Coronary artery (tissue), 2 donors: ENCODE measurements at regions not wholly inside any gene's neighbourhood (a gene's known extent, or its start where the extent isn't known, plus 50 kb on each side); places are given as distances from the start of the nearest gene placed in this dataset.

Source experiments
- DNase-seq: peaks from one replicate; pipeline ENCODE4 v3.0.0-alpha.2; 2017; ENCODE audit warnings: low spot score
- H3K27ac ChIP-seq, 2 donors: fragments of 200-600 bp; sonication (generic); one replicate each; pipeline ENCODE4 v1.5.1; 2016 to 2019
- H3K4me3 ChIP-seq: fragments of 200-600 bp; sonication (generic); 2 replicates; pipeline ENCODE4 v1.5.1; 2016; ENCODE audit warnings: mild to moderate bottlenecking, moderate library complexity
- TF ChIP-seq, protein P1 (sequence below): fragments of 200-600 bp; sonication (generic); IDR thresholded peaks from one replicate; pipeline ENCODE4 v1.5.1; 2019; ENCODE audit warnings: antibody characterized with exemption

DNA sequence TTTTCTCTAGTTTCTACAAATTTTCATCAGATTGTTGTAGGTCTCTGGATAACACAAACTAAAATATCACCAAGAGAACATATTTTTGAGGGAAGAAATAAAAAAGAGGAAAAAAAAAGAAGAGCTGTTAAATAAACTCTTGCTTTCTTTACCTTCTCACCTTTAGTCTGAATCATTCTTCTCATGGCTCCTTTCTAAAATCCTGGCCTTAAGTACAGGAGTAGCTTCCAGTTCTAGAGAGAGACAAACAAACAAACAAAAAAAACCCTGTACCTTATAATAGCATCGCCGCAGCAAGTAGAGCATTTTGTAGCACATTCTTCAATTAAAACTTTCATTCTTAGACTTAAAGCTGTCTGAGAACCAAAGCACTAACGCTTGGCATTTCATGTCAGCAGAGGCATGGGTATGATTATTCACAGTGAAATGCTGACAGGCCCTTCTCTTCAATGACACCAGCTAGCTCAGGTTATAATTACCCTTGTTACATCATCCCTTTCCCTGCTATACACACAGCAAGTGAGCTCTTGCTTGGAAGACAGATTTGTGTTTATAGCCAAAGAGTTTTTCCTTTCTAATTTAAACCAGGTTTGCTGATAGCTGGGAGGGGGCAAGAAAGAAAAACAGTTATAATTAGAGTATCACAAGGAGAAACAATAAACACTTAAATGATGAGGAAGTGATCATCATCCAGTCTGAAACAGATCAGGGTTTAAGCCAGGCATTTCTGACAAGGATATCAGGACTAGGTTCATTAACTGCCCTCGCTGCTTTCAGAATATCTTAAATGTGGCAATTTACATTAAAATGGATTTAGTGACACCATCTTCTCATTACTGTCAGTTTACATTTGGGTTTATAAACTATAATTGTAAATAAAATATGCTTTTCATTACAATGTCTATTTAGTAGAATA, 510.9 kb upstream of the ZNF608 start:
- TF ChIP-seq, protein P1, sequence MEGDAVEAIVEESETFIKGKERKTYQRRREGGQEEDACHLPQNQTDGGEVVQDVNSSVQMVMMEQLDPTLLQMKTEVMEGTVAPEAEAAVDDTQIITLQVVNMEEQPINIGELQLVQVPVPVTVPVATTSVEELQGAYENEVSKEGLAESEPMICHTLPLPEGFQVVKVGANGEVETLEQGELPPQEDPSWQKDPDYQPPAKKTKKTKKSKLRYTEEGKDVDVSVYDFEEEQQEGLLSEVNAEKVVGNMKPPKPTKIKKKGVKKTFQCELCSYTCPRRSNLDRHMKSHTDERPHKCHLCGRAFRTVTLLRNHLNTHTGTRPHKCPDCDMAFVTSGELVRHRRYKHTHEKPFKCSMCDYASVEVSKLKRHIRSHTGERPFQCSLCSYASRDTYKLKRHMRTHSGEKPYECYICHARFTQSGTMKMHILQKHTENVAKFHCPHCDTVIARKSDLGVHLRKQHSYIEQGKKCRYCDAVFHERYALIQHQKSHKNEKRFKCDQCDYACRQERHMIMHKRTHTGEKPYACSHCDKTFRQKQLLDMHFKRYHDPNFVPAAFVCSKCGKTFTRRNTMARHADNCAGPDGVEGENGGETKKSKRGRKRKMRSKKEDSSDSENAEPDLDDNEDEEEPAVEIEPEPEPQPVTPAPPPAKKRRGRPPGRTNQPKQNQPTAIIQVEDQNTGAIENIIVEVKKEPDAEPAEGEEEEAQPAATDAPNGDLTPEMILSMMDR: no peak
- DNase-seq: no peak
- H3K4me3 ChIP-seq: no peak overlapping the region
- no peak overlapping the region for H3K27ac ChIP-seq

DNA sequence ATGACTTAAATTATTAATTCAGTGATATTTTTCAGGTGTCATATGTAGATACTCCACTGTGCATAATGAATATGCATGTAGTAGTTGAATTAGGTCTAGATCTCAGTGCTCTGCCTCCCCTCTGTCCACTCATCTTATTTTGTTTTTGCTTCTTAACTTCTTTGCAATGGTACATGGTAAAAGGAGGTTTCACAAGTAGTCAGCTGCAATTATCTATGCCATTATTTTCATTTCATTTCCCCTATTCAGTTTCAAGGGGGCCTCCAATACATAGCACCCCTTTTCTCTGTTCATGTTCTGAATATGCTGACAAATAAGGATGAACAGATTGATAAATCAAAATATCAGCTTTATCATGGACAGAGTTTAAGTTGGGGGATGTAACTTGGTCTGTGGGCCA, 511.6 kb upstream of the ZNF608 start:
- no peak overlapping the region for H3K4me3 ChIP-seq
- no peak for DNase-seq
- TF ChIP-seq, protein P1: no peak
- H3K27ac ChIP-seq: no peak overlapping the region

DNA sequence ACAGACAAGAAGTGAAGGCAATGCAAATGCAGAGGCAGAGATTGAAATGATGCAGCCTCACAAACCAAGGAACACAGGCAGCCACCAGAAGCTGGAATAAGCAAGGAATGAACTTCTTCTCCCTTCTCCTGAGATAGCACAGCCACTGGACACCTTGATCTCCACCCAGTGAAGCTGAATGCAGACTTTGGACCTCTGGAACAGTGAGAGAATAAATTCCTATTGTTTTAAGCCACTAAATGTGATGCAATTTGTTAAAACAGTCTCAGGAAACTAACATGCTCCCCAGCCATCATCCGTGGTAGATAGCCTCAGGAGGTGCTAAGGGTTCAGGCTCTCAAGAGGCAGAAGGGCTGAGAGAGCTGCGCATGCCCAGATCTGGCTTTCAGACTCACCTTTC, 512.2 kb upstream of the ZNF608 start:
- TF ChIP-seq, protein P1: no peak
- no peak overlapping the region for H3K27ac ChIP-seq
- H3K4me3 ChIP-seq: no peak overlapping the region
- no peak for DNase-seq

DNA sequence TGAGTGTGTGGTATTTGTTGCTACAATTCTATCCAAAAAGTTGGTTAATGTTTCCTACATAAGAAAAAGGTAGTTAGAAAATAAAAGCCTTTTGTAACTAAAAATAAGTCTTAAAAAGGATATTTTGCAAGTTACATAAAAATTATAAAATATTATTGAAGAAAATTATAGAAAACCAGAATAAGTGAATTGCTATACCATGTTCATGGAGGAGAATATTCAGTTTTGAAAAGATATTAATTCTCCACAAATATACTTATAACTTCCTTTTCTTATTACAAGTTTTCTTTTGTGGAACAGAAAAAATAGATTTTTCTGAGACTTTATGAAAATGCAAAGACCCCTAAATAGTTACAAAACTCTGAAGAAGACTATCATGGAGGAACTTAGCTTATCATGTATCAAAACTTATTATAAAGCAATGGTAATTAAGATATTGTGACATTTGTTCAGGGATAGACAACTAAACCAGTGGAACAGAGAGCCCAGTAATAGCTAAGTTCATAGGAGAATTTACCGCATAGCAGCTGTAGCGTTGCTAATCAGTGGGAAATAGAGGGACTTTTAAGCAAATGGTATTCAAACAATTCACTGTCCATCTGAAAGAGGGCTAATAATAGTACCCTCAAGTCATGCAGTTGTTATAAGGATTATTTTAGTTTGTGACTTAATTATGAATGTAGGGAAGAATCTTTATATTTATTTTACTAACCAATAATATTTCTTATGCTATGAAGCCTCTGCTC, 515.2 kb upstream of the ZNF608 start:
- H3K4me3 ChIP-seq: no peak overlapping the region
- DNase-seq: no peak
- no peak overlapping the region for H3K27ac ChIP-seq
- TF ChIP-seq, protein P1: no peak

DNA sequence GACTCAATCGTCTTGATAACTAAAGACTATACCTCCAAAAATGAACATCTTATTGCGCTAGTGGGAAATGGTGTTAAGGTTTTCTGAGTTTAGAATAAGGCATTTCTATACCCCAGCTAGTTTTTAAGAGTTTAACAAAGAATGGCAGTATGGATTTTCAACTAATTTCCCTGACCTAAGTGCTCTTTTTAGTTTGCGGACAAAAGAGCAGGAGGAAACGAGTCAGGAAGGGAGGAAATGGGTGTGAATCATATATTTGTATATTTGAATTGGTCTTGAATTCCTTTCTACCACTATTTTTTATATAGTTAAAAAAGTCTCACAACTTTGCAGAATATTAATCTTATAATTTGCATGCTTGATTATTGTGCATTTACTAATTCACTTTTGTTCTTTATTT, 516.3 kb upstream of the ZNF608 start:
- no peak for DNase-seq
- H3K27ac ChIP-seq: no peak overlapping the region
- TF ChIP-seq, protein P1: no peak
- H3K4me3 ChIP-seq: no peak overlapping the region

DNA sequence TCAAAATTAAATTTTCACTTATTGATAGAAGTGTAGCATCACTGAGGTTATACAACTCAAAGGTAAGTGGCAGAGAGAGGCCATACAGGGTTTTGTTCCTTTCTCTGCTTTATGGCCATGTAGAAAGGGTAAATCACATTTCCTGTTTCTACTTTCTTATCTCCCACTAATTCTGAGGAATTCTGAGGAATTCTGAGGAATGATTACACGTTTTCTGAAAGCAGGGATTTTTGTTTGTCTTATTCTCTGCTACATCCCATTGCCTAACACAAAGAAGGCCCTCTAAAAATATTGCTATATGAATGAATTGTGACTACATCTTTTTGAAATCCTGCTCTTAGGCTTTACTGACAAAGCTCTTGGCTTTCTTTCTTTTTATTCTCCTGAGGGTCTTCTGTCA, 516.9 kb upstream of the ZNF608 start:
- TF ChIP-seq, protein P1: no peak
- H3K27ac ChIP-seq: no peak overlapping the region
- no peak for DNase-seq
- H3K4me3 ChIP-seq: no peak overlapping the region

DNA sequence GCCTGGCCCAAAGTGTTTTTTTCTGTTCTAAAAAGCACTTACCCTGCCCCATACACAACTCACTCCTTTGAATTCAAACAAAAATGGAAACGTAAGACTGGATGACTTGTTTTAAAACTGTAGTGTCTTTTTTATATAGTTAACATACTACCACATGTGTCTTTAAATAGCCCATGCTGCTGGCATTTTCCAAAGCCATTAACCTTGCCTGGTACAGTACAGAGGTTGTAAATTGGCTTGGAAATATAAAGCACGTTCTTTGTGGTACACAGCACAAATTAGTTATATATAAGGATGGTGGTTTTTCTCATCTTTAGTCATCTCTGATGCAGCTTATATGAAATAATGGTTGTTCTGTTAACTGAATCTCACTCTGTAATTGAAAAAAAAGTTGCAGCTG, 519.7 kb upstream of the ZNF608 start:
- no peak overlapping the region for H3K27ac ChIP-seq
- H3K4me3 ChIP-seq: no peak overlapping the region
- DNase-seq: no peak
- TF ChIP-seq, protein P1: no peak
